HL-60 (cell line): ENCODE measurements at regions not wholly inside any gene's neighbourhood (a gene's known extent, or its start where the extent isn't known, plus 50 kb on each side); places are given as distances from the start of the nearest gene placed in this dataset.

Experiments
- CTCF ChIP-seq: IDR thresholded peaks from one replicate; pipeline ENCODE4 v1.5.1; 2011; ENCODE audit warnings: low read length, control low read depth, inconsistent platforms; ENCODE audit not compliant: insufficient read depth
- GABPA ChIP-seq: IDR thresholded peaks from 2 replicates; pipeline ENCODE4 v1.6.1; 2012; ENCODE audit warnings: low read depth
- POLR2AphosphoS5 ChIP-seq: IDR thresholded peaks from 2 replicates; pipeline ENCODE4 v1.6.1; 2012; ENCODE audit warnings: low read depth
- SPI1 ChIP-seq: IDR thresholded peaks from 2 replicates; pipeline ENCODE4 v1.6.1; 2012; ENCODE audit warnings: low read depth, mild to moderate bottlenecking, borderline replicate concordance
- TF ChIP-seq, protein P1 (sequence below): IDR thresholded peaks from 2 replicates; pipeline ENCODE4 v1.6.1; 2012; ENCODE audit warnings: low read depth; ENCODE audit not compliant: insufficient replicate concordance

GRCh38 chr2:84029903-84030575 is 429.0 kb downstream of the SUCLG1 start:
- TF ChIP-seq CTCF = no peak
- TF ChIP-seq POLR2AphosphoS5 = no peak
- TF ChIP-seq, protein P1, sequence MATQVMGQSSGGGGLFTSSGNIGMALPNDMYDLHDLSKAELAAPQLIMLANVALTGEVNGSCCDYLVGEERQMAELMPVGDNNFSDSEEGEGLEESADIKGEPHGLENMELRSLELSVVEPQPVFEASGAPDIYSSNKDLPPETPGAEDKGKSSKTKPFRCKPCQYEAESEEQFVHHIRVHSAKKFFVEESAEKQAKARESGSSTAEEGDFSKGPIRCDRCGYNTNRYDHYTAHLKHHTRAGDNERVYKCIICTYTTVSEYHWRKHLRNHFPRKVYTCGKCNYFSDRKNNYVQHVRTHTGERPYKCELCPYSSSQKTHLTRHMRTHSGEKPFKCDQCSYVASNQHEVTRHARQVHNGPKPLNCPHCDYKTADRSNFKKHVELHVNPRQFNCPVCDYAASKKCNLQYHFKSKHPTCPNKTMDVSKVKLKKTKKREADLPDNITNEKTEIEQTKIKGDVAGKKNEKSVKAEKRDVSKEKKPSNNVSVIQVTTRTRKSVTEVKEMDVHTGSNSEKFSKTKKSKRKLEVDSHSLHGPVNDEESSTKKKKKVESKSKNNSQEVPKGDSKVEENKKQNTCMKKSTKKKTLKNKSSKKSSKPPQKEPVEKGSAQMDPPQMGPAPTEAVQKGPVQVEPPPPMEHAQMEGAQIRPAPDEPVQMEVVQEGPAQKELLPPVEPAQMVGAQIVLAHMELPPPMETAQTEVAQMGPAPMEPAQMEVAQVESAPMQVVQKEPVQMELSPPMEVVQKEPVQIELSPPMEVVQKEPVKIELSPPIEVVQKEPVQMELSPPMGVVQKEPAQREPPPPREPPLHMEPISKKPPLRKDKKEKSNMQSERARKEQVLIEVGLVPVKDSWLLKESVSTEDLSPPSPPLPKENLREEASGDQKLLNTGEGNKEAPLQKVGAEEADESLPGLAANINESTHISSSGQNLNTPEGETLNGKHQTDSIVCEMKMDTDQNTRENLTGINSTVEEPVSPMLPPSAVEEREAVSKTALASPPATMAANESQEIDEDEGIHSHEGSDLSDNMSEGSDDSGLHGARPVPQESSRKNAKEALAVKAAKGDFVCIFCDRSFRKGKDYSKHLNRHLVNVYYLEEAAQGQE = no peak
- TF ChIP-seq GABPA = no peak
- peak; percentile 66 for TF ChIP-seq SPI1
